ENCODE measurements at regions not wholly inside any gene's neighbourhood (a gene's known extent, or its start where the extent isn't known, plus 50 kb on each side); places are given as distances from the start of the nearest gene placed in this dataset.

DNA sequence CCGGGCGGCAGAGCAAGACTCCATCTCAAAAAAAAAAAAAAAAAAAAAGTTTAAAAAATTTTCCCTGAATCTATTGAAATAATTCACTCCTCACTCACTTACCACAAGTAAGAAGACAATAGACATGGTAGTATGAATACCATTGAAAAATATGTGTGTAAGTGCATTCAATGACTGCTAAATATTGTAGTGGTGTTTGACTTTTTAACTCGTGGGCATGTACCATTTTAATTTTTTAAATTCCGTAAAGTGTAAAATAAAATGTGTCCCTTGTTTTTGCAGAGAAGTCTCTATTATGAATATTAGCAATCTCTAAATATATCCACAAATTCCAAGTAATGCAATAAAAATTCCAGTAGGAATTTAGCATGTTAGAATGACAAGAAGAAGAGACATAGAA lies 134.1 kb downstream of the COPS8 start:
- Mint-ChIP-seq H3K9me3 (ENCODE audit: unreplicated experiment) (no peaks in the 10 kb centered on the region), H3K36me3 (ENCODE audit: low read depth, unreplicated experiment) (no peaks in the 10 kb centered on the region), H3K27me3 (ENCODE audit: unreplicated experiment) (no peaks in the 10 kb centered on the region), H3K4me3 (ENCODE audit: unreplicated experiment) (no peak overlapping the region), H3K4me1 (ENCODE audit: unreplicated experiment) (no peaks in the 10 kb centered on the region), H3K27ac (ENCODE audit: unreplicated experiment) (no peak overlapping the region)
- no peak for DNase-seq (ENCODE audit: low spot score)
- TF ChIP-seq, protein P1, sequence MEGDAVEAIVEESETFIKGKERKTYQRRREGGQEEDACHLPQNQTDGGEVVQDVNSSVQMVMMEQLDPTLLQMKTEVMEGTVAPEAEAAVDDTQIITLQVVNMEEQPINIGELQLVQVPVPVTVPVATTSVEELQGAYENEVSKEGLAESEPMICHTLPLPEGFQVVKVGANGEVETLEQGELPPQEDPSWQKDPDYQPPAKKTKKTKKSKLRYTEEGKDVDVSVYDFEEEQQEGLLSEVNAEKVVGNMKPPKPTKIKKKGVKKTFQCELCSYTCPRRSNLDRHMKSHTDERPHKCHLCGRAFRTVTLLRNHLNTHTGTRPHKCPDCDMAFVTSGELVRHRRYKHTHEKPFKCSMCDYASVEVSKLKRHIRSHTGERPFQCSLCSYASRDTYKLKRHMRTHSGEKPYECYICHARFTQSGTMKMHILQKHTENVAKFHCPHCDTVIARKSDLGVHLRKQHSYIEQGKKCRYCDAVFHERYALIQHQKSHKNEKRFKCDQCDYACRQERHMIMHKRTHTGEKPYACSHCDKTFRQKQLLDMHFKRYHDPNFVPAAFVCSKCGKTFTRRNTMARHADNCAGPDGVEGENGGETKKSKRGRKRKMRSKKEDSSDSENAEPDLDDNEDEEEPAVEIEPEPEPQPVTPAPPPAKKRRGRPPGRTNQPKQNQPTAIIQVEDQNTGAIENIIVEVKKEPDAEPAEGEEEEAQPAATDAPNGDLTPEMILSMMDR (IDR thresholded peaks at IDR 0.05; ENCODE audit: unreplicated experiment) = no peak

DNA sequence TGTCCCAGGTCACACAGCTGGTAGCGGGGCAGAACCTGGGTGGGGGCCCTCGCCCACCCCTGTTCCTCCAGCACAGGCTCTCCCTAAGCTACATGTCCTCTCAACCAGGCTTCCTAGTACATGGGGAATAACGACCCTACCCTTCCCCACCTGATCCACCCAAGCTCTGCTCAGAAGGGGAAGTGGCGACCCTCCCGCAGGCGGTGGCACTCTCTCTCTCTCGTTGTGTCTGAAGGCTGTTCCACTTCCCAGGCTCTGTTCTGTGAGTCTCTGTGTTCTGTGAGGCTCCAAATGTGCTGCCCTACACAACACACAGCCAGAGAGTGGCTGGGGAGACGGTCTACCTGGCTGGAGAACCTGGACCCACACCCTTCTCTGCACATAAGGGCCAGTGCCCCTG lies 135.8 kb downstream of the COPS8 start:
- DNase-seq (ENCODE audit: low spot score) = no peak
- Mint-ChIP-seq H3K36me3 (ENCODE audit: low read depth, unreplicated experiment) (no peaks in the 10 kb centered on the region), H3K4me3 (ENCODE audit: unreplicated experiment) (no peak overlapping the region), H3K4me1 (ENCODE audit: unreplicated experiment) (no peaks in the 10 kb centered on the region), H3K27ac (ENCODE audit: unreplicated experiment) (no peak overlapping the region), H3K9me3 (ENCODE audit: unreplicated experiment) (no peaks in the 10 kb centered on the region), H3K27me3 (ENCODE audit: unreplicated experiment) (no peaks in the 10 kb centered on the region)
- TF ChIP-seq, protein P1 (IDR thresholded peaks at IDR 0.05; ENCODE audit: unreplicated experiment) = no peak

DNA sequence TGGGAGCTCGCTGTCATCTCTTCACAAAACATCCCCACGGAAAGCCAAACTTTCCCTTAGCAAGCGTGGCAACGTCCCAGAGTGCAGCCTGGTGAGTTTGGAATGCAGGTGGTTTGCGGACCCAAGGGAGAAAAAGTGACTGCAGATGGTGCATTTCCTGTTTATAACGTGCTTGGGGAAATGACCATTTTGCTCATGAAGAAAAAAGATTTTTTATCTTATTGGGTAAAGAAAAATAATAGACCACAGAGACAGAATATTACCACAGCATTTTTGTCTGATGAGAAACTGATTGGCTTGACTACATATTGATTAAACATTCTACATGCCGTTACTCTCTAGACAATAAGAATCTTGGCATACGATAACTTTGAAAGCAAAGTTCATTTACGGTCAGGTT lies 136.5 kb downstream of the COPS8 start:
- TF ChIP-seq, protein P1 (IDR thresholded peaks at IDR 0.05; ENCODE audit: unreplicated experiment) = no peak
- Mint-ChIP-seq H3K27me3 (ENCODE audit: unreplicated experiment) (no peaks in the 10 kb centered on the region), H3K36me3 (ENCODE audit: low read depth, unreplicated experiment) (no peaks in the 10 kb centered on the region), H3K27ac (ENCODE audit: unreplicated experiment) (no peak overlapping the region), H3K4me3 (ENCODE audit: unreplicated experiment) (no peak overlapping the region), H3K9me3 (ENCODE audit: unreplicated experiment) (no peaks in the 10 kb centered on the region), H3K4me1 (ENCODE audit: unreplicated experiment) (no peaks in the 10 kb centered on the region)
- DNase-seq (ENCODE audit: low spot score) = no peak

DNA sequence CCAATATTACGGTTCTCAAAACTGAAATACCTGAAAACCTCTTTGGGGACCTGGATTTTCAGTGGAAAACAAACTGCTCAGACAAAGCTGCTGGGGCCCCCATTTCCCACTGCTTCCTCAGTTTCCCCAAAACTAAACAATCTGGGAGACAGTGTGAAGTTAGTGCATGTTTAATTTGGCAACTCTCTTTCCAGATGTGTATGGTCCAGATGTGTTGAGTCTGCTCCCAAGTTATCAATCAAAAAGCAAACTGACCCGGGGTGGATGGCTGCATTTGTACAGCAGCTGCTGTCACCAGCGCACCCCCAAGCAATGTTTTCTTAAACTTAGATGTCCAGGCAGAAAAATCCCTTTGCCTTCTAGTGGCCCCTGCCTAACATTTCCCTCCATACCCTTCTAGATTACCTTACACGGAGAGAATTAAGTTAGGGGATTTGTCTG lies 136.9 kb downstream of the COPS8 start:
- H3K4me3 Mint-ChIP-seq (ENCODE audit: unreplicated experiment) = no peak overlapping the region
- DNase-seq (ENCODE audit: low spot score) = no peak
- no peaks in the 10 kb centered on the region for H3K27me3 Mint-ChIP-seq (ENCODE audit: unreplicated experiment)
- no peaks in the 10 kb centered on the region for H3K9me3 Mint-ChIP-seq (ENCODE audit: unreplicated experiment)
- no peak overlapping the region for H3K27ac Mint-ChIP-seq (ENCODE audit: unreplicated experiment)
- TF ChIP-seq, protein P1 (IDR thresholded peaks at IDR 0.05; ENCODE audit: unreplicated experiment) = no peak
- no peaks in the 10 kb centered on the region for H3K36me3 Mint-ChIP-seq (ENCODE audit: low read depth, unreplicated experiment)
- H3K4me1 Mint-ChIP-seq (ENCODE audit: unreplicated experiment) = no peaks in the 10 kb centered on the region

DNA sequence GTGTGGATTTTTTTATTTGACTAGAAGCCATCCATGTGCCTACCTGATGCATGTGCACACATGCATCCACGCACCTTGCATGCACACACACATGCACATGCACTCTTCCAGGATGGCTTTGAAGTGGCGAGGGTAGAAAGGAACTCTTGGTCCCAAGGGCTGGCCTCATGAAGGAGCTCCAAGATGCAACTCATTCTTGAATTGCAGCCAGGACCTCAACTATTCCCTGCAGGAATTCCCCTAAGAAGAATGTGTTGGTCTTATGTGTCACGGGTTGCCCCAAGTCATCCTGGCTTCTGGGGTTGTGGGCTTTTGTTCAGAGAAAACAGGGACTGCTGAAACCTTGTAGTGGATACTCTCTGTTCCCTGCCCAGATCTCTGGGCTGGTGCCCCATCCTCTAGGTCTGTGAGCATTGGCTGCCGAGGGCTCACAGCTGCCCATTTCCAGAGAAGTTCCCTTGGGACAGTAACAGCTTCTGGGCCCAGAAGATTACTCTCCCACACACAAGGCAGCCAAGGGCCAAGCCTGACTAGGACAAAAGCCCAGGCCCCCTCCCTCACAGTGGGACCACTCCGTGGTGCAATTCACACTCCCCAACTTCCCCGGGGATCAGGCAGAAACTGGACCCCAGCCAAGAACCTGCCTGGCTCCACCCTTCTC lies 137.6 kb downstream of the COPS8 start:
- Mint-ChIP-seq H3K27me3 (ENCODE audit: unreplicated experiment) (no peaks in the 10 kb centered on the region), H3K4me1 (ENCODE audit: unreplicated experiment) (no peaks in the 10 kb centered on the region), H3K36me3 (ENCODE audit: low read depth, unreplicated experiment) (no peaks in the 10 kb centered on the region), H3K27ac (ENCODE audit: unreplicated experiment) (no peak overlapping the region), H3K9me3 (ENCODE audit: unreplicated experiment) (no peaks in the 10 kb centered on the region), H3K4me3 (ENCODE audit: unreplicated experiment) (no peak overlapping the region)
- TF ChIP-seq, protein P1 (IDR thresholded peaks at IDR 0.05; ENCODE audit: unreplicated experiment) = no peak
- DNase-seq (ENCODE audit: low spot score) = no peak

Measured in endothelial cell (in vitro differentiated cells).